GM19240 (cell line): ENCODE measurements at regions not wholly inside any gene's neighbourhood (a gene's known extent, or its start where the extent isn't known, plus 50 kb on each side); places are given as distances from the start of the nearest gene placed in this dataset.
"Not testable (repeated sequence)": the region's sequence is repeated elsewhere in the genome, so short reads cannot be mapped to it uniquely, and the experiment has no call there.

Experiments
- DNase-seq: peaks from one replicate; pipeline ENCODE4 v3.0.0; 2011; ENCODE audit warnings: low spot score; ENCODE audit not compliant: insufficient read length

DNA sequence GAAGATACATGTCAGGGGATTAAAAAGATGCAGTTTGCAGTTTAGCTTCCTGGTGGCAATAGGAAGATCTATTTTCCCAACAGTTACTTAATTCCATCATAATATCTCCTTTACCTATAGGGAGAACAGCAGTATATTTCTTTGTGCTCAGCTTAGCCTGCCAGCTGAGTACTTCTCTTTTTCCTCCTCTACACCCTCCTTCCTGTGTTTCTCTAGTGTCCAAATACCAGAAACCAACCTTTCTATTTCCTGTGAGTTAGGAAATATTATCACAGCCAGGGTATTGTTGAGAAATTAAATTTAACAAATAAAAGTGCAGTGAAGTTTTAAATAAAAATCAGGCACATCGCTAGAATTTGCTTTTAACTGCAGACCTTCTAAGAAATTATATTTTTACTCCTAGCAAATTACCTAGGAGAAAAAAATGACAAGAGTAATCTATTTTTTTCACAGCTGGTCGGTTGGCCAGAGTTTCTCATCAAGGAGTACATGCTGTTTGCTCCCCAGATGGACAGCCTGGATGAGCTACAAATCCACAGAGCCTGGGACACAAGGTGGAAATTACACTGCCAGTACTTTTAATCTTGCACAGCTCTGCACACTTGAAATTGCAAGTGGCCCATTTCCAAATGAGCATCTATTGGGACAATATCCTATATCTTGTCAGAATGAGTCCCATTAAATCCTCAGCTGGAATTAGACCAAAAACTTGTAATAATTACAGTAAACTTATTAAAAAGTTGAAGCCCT is 185.2 kb upstream of the CFAP20DC start:
- no peak for DNase-seq

DNA sequence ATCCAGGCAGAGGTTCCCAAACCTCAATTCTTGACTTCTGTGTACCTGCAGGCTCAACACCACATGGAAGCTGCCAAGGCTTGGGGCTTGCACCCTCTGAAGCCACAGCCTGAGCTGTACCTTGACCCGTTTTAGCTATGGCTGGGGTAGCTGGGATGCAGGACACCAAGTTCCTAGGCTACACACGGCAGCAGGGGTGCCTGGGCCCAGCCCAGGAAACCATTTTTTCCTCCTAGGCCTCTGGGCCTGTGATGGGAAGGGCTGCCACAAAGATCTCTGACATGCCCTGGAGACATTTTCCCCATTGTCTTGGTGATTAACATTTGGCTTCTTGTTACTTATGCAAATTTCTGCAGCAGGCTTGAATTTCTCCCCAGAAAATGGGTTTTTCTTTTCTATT is 180.6 kb upstream of the CFAP20DC start:
- DNase-seq, result not testable (repeated sequence)

DNA sequence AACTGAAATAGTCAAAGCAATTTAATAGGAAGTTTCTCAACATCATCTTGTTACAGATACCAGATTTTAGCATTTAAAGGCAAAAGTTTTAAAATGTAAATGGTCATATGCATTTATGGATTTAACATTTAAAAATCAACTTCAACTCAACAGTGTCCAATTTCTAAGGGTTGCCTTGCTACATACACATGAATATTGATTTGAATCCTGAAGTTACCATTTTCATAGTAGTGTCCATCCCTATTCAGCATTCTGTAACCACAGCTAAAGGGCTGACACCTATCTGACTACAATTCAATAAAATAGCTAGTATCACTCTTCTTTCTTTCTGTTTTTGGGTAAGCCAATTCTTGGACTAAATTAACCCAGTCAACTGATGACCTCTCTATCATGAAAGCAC is 164.0 kb upstream of the CFAP20DC start:
- DNase-seq, result no peak

DNA sequence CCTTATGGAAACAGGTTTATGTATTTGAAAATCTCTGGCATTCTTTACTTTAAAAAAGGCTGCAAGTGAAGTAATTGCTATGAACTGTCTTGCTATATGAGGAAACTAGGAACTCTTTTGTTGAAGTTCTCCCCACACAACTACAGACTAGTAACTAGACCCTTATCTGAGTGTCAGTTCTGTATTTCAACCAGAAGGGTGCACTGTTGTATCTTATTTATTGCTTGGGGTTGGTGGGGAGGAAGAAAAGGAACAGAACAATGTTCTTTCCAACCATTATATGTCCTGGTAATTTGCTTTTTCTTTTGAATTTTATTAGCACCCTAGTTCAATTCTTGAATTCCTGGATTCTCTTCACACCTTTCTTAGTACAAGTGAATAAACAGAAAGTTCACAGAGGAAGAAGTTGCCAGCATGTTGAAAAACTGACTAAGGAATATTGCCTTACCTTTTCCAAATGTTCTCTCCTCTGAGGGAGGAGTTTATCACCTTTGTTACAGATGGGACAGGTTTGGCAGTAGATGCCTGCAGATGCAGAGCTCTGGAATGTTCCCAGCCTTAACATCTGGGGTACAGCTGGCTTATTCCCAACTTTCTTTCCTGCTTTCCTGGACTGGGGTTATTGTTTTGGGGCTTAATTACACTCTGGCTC is 162.4 kb upstream of the CFAP20DC start:
- DNase-seq, result no peak

DNA sequence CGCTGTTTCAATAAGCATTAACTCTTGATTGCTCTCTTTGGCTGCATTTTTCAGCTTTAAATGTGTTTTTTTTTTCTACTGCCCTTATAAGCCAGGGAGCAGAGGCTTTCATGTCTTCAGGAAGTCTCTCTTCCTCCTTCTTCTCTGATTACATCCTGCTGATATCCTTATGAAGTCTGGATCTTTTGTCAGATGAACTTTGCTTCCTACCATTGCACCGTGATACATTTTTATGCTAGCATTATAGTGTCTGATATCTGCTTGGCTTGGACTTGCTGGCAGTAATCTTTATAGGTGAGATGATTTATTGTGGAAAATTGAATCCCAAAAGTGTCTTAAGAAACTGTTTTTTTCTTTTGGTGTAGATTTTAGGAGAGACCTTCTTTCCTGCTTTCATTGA is 160.4 kb upstream of the CFAP20DC start:
- no peak for DNase-seq

DNA sequence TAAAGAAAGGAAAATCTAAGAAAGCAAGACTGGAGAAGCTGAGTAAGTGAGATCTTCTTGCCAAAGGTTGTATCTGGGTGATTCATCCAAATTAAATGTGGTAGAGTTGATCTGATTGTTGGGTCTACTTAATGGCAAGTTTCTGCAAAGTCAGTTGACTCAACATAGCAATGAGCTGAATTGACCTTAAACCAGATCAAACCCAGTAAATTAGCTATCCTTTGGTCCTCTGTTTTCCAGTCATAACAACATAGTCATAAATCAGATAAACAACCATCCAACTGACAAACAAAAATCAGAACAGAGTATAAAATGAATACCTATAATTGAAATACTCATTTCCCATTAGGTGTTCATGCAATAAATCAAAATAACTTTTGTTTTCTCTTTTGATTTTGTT is 142.6 kb upstream of the CFAP20DC start:
- no peak for DNase-seq

DNA sequence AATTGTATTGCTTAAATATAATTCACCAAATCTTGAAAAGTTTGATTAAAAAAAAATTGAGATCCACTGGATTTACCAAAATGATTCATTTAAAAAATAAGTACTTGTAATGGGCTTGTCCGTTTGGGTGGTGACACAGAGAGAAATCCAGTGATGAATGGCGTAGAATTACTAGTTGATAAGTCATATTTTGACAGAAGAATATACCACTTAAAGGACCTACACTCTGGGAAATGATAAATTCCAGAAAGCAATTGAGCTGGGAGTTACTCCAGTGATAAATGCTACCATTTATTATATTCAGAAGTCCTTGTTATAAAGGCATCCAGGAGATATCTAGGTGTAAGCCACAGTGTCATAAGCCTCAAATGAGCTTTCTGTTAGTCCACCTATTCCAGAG is 141.8 kb upstream of the CFAP20DC start:
- DNase-seq, result no peak

DNA sequence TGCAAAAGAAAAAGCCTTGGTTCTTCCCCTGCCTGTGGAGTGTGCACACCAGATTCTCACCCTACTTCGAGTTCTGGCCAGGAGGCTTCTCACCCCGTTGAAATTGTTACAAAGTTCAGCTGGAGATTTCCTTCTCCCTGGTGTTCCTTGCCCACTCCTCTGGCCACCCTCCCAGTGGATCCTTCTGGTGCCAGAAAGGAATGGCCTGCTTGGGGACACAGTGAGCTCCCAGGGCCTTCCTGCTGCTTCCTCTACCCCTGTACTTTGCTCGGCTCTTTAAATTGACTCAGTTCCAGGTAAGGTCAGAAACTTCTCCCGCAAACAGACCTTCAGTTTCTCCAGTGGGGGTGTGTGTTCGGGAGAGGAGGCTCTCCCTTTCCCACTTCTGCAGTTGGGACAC is 140.1 kb upstream of the CFAP20DC start:
- no peak for DNase-seq

DNA sequence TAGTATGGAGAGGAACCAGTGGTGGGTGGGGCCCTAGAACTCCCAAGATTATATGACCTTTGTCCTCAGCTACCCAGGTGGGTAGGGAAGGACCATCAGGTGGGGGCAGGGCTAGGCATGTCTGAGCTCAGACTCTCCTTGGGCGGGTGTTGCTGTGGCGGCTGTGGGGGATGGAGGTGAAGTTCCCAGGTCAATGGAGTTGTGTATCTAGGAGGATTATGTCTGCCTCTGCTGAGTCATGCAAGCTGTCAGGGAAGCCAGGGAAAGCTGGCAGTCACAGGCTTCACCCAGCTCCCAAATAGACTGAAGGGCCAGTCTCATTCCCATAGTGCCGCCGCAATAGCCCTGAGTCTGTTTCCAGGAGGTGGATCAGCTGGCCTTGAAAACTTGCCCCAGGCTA is 139.7 kb upstream of the CFAP20DC start:
- DNase-seq, result no peak

DNA sequence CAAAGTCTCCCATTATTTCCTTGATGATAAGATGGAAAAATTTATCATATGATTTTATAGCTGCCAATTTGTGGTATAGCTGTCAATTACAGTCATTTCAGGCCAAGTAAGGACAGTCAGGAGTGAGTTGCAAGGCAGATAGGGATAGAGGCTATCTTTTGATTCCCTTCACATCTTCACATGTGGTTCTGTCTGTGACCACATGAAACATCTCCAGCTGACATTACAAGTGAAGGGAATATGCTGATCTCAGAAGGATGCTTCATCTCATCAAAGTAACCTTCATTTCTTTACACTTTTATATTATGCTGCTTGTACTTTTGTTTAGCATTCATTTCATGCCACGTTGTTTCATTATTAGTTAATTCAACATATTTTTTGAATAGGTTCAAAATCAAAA is 136.9 kb upstream of the CFAP20DC start:
- no peak for DNase-seq

DNA sequence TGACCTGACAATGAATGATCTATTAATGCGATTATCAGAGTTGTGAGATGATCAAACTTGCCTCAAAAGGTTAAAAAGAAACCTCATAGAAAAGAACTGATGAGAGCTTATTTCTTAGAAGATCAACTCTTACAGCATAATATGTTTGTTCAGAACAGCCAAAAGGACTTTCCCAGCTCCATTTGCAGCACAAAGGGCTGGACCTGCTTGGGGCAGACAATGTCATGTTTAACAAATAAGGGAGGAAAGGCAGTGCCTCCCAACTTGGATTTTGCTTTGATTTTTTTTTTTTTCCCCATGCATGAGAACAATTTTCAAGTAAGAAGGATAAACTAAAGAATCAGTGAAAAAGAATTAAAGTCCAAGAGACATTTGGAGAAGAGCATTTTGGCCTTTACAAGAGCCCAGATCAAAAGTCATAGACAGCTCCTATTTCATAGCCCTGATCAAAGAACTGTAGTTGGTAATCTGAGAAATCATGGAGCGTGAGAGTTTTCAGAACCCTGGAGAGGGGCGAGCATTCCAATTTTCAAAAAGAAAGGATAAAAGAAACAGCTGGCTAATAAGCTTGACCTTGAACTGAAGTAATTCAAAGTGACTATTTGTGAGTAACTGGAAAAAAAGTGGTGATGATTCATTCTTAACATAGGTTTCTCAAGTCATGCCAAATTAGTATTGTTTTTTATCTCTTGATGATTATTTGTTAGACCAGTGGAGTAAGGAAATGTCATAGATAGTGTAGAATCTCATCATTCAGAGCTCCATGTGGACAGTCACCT is 136.0 kb upstream of the CFAP20DC start:
- no peak for DNase-seq

DNA sequence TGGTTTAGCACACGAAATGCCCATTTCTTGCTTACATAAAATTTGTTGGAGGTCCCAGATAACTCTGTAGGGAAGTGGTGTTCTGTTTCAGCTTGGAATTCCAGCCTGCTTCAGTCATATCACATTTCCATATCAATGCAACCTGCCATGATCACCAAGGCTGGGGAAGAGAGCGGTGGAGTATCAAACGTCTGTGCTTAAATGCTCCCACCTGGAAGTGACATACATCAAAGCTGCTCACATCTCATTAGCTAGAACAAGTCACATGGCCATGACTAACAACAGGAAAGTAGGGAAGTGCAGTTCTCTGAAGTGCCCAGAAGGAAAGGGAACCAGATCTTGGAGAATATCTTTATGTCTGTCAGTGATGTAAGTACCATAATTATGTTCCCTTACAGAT is 130.2 kb upstream of the CFAP20DC start:
- DNase-seq, result no peak

DNA sequence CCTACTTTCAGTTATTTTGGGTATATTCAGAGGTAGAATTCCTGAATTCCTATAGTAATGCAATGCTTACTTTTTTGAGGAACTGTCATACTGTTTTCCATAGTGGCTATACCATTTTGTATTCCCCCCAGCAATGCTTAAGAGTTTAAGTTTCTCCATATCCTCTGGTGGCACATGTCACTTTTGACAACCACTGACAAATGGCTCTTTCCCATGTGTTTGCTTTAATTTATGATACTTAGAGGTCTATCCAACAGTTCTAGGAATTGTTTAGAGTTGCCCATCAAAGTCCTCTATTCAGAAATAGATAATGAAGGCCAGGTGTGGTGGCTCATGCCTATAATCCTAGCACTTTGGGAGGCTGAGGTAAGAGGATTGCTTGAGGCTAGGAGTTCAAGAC is 128.9 kb upstream of the CFAP20DC start:
- DNase-seq, result no peak

DNA sequence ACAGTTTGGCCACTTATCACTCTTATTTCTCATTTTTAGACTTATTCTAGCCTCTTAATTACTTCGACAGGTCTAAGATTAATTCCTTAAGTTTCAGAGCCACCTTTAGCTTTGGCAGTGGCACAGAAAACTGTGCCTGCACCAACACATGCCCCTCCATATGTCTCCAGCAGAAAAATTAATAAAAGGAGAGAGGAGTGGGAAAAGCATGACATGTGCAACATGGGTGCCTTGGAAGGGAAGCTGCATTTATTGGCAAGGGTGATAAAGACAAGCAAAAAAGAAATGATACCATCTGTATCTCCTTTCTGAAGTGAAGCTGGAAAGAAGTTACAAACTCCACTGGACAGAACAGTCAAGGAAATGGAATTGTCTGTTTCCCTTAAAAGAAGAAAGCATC is 121.7 kb upstream of the CFAP20DC start:
- DNase-seq, result no peak

DNA sequence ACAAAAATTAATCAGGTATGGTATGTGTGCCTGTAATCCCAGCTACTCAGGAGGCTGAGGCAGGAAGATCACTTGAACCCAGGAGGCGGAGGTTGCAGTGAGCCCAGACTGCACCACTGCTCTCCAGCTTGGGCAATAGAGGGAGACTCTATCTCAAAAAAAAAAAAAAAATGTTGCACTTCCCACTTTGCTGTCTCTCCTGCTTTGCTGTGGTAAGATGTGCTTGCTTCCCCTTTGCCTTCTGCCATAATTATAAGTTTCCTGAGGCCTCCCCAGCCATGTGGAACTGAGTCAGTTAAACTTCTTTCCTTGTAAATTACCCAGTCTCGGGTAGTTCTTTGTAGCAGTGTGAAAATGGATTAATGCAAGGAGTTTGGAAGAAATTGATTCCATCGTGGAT is 120.3 kb upstream of the CFAP20DC start:
- DNase-seq, result not testable (repeated sequence)

DNA sequence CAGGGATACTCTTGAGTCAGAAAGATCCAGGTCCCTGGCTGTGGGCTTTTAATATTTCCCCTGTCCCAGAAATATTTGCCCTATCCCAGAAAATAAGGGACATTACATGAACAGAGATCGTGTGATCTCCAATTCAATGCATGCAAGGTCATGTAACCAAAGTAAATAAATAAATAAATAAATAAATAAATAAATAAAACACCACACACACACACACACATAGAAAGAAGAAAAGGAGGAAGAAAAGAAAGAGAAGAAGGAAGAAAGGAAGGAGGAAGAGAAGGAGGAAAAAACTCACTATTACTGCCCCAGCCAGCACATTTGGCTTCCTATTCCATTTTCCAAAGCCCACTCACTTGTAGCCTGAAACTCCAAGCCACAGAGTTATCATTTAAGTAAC is 117.9 kb upstream of the CFAP20DC start:
- no peak for DNase-seq

DNA sequence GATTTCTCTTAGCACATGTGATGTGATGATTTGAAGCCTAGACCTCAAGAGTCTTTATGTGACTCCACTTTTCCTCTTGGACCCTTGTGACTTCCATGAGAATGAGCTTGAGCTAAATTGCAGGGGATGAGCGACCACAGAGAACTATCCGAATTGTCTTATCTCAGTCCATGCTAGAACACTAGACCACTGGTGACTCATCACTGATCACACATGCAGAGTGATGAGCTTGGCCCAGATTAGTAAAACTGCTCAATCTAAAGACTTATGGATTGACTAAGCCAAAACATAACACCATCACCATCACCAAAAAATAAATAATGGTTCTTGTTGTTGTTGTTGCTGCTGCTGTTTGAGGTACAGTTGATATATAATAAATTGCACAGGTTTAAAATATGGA is 114.1 kb upstream of the CFAP20DC start:
- no peak for DNase-seq

DNA sequence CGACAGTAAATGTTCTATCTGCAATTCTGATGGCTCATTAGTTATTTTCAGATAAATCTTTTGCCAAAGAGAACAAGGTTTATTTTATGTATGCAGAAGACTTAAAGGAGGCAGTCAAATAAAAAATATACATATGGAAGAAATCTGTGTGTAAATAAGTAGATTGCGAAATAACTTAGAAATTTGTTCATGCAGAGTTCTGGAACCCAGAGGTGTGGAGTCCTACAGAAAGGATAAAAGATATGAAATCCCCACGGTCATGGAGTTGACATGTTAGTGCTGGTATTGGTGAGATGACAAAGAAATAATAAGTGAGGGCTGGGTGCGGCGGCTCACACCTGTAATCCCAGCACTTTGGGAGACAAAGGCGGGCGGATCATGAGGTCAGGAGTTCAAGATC is 111.2 kb upstream of the CFAP20DC start:
- no peak for DNase-seq

DNA sequence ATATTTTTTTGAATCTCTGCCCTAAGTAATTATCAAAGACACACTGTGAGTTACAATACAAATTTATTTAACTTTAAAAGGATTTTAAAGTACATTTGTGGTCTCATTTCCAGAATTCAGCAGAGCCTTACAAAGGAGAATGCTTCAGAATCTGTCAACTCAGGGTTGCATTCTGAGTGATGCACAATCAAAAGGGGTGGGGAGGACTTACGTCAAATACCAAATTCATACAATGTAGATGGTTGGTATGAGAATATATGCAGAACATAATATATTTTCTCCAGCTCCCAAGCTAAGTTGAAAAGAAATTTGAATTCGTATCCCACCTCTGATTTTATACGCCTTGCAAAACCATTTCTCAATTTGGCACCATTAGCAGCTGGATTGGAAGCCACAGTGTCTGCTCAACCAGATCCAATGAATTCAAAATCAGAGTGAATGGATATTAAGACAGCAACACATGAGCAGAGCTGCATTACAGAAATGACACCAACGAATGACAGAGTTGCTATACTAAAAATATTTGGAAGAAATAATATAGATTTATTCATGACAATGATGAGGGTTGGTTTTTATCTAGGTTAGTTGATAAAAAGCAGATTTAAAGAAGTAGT is 110.4 kb upstream of the CFAP20DC start:
- DNase-seq, result no peak

DNA sequence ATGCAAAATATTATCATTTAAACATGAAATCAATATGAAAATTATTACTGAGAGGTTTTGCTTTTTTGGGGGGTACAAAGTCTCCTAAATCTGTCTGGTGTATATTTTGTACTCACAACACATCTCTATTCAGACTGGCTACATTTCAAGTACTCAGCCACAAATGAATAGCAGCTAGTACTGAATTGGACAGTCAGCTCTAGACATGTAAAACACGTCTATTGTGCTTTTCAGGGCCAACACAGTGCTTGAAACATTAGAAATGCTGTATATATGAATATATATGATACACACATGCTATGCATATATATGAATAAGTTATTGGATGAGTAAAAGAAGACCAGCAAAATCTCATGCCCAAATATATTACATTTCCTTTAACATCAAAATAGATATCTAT is 103.8 kb upstream of the CFAP20DC start:
- DNase-seq, result no peak

DNA sequence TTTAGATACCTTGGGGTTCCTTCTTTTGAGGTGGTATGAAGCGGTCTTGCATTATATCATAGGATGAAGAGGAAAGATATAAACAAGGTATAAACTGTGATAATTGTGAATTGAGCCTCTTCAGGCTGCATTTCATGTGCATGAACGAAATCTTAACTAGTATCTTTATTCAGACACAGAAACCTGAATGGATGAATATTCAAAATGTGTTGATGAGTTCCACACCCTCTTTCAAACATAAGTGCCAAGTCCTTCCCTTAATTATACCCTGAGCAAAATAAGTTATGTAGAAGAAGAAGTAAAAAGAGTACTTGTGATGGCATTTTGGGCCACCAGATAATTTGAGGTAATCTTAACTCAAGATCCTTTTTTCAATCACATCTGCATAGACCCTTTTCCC is 103.1 kb upstream of the CFAP20DC start:
- no peak for DNase-seq

DNA sequence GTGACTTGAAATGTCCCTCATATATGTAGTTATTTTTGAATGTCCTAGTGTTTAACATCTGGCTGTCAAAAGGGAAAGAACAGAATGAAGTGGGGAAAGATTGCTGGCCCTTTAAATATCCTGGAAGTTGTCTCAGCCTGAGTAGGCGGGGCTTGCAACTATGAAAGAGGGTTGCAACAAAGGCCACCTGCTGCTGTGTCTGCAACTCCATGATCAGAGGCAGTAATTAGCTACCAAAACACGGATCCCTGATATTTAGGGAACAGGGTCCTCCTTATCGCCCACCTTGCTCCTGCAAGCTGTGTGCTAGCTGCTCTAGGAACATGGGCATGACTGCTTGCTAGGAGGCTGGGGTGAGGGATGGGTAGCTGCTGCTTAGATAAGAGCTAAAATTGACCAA is 100.2 kb upstream of the CFAP20DC start:
- DNase-seq, result no peak
